A549 (cell line): ENCODE measurements at regions not wholly inside any gene's neighbourhood (a gene's known extent, or its start where the extent isn't known, plus 50 kb on each side); places are given as distances from the start of the nearest gene placed in this dataset.

Experiments used
- ATAC-seq, 2 experiments: fragments of 200-7000 bp in 1 of 2; fragments of >200 bp in 1 of 2; cut with Nextera tagmentation in 1 of 2; cut with Tn5 transposase in 1 of 2; 3 replicates each; pipeline versions ENCODE4 v1.8.0 to v1.9.1; 2018 to 2020; ENCODE audit warnings: mild to moderate bottlenecking in 1 of 2, moderate library complexity in 1 of 2
- CTCF ChIA-PET: fragments of 300-600 bp; sonication (Branson Sonifier 250); formaldehyde crosslinking; extraction: SDS; loops from one replicate; lab custom pipeline; 2021; ENCODE audit warnings: antibody characterized with exemption, inconsistent platforms; lab: Yijun Ruan, JAX
- POLR2A ChIA-PET: fragments of 350-600 bp; formaldehyde crosslinking; extraction: SDS; loops from one replicate; lab custom pipeline; 2021; ENCODE audit warnings: antibody characterized with exemption, inconsistent platforms; lab: Yijun Ruan, JAX
- DNase-seq, 2 experiments: peaks; one replicate each; pipeline versions ENCODE4 v3.0.0 to v3.0.0-alpha.2; 2011 to 2016; ENCODE audit warnings: low read depth in 1 of 2, low spot score in 1 of 2
- FAIRE-seq: peaks from 2 replicates; lab custom pipeline; 2011; peaks lifted over from hg19 to GRCh38; lab: Jason Lieb, UNC
- H3K27ac ChIP-seq, 2 experiments: fragments of >200 bp; sonication (Bioruptor Twin); formaldehyde crosslinking; 3 replicates each; pipeline ENCODE4 v1.5.1; 2016 to 2017
- H3K4me1 ChIP-seq: fragments of >200 bp; sonication (Bioruptor Twin); formaldehyde crosslinking; 3 replicates; pipeline ENCODE4 v1.6.1; 2016
- H3K4me2 ChIP-seq: fragments of >200 bp; sonication (Bioruptor Twin); formaldehyde crosslinking; 3 replicates; pipeline ENCODE4 v1.6.1; 2016
- H3K4me3 ChIP-seq: fragments of >200 bp; sonication (Bioruptor Twin); formaldehyde crosslinking; 3 replicates; pipeline ENCODE4 v1.5.1; 2016
- H3K9me3 ChIP-seq: fragments of >200 bp; sonication (Bioruptor Twin); formaldehyde crosslinking; 3 replicates; pipeline ENCODE4 v1.6.1; 2016
- CEBPB ChIP-seq, 2 experiments: fragments of >200 bp in 1 of 2; sonication (Bioruptor Twin) in 1 of 2; formaldehyde crosslinking in 1 of 2; IDR thresholded peaks; 2 replicates each; pipeline ENCODE4 v1.6.1; 2012 to 2016
- EHF ChIP-seq: fragments of 250-450 bp; sonication (Bioruptor Pico); IDR thresholded peaks from 2 replicates; pipeline ENCODE4 v1.5.0; 2020; ENCODE audit warnings: mild to moderate bottlenecking
- EP300 ChIP-seq, 2 experiments: fragments of >200 bp; sonication (Bioruptor Twin); formaldehyde crosslinking; IDR thresholded peaks; 2 replicates in 1 of 2; 3 replicates in 1 of 2; pipeline ENCODE4 v1.6.1; 2016 to 2017
- HOXA7 ChIP-seq: fragments of 250-450 bp; sonication (Bioruptor Pico); IDR thresholded peaks from 2 replicates; pipeline ENCODE4 v1.5.0; 2020; ENCODE audit warnings: mild to moderate bottlenecking, moderate library complexity
- HOXB5 ChIP-seq: fragments of 250-450 bp; sonication (Bioruptor Pico); IDR thresholded peaks from 2 replicates; pipeline ENCODE4 v1.5.0; 2020; ENCODE audit warnings: mild to moderate bottlenecking, moderate library complexity
- KDM1A ChIP-seq: fragments of 200-600 bp; sonication (generic); IDR thresholded peaks from 2 replicates; pipeline ENCODE4 v1.6.1; 2016; ENCODE audit warnings: low read depth, mild to moderate bottlenecking
- MAFK ChIP-seq: fragments of 450-650 bp; IDR thresholded peaks from 2 replicates; pipeline ENCODE4 v1.6.1; 2014; ENCODE audit not compliant: partially characterized antibody
- NR3C1 ChIP-seq: fragments of >200 bp; sonication (Bioruptor Twin); formaldehyde crosslinking; IDR thresholded peaks from 3 replicates; pipeline ENCODE4 v1.6.1; 2017
- PHF8 ChIP-seq: fragments of 200-600 bp; sonication (generic); IDR thresholded peaks from 2 replicates; pipeline ENCODE4 v1.6.1; 2016; ENCODE audit warnings: low read depth, mild to moderate bottlenecking, antibody characterized with exemption, moderate library complexity, borderline replicate concordance
- RCOR1 ChIP-seq: fragments of 150-350 bp; IDR thresholded peaks from 2 replicates; pipeline ENCODE4 v1.6.1; 2014; ENCODE audit warnings: antibody characterized with exemption, low read length, low read depth
- SMC3 ChIP-seq: fragments of >200 bp; sonication (Bioruptor Twin); formaldehyde crosslinking; IDR thresholded peaks from 3 replicates; pipeline ENCODE4 v1.6.1; 2018; ENCODE audit warnings: inconsistent platforms
- SREBF2 ChIP-seq: fragments of 450-650 bp; IDR thresholded peaks from 2 replicates; pipeline ENCODE4 v1.6.1; 2014; ENCODE audit warnings: mild to moderate bottlenecking, moderate library complexity
- TFCP2L1 ChIP-seq: fragments of 250-450 bp; sonication (Bioruptor Pico); IDR thresholded peaks from 2 replicates; pipeline ENCODE4 v1.5.0; 2021; ENCODE audit warnings: mild to moderate bottlenecking
- TP53 ChIP-seq: fragments of 250-450 bp; sonication (Bioruptor Pico); IDR thresholded peaks from 2 replicates; pipeline ENCODE4 v1.5.0; 2021; ENCODE audit warnings: mild to moderate bottlenecking, moderate library complexity
- ZNF302 ChIP-seq: fragments of 250-450 bp; sonication (Bioruptor Pico); IDR thresholded peaks from 2 replicates; pipeline ENCODE4 v1.9.0; 2021; ENCODE audit warnings: inconsistent platforms, mild to moderate bottlenecking, moderate library complexity
- WGBS: methylation state at CpG from one replicate; pipeline ENCODE4 v1.1.6; 2017; ENCODE audit errors: missing lambda C conversion rate; 5-methylcytosine and 5-hydroxymethylcytosine counted together
- TF ChIP-seq, protein P1 (sequence below): IDR thresholded peaks from 2 replicates; pipeline ENCODE4 v1.6.1; 2012; ENCODE audit warnings: low read depth, borderline replicate concordance
- TF ChIP-seq, protein P2 (sequence below): fragments of >200 bp; sonication (Bioruptor Twin); formaldehyde crosslinking; IDR thresholded peaks from 3 replicates; pipeline ENCODE4 v1.6.1; 2016
- TF ChIP-seq, protein P3 (sequence below): fragments of 450-650 bp; IDR thresholded peaks from 2 replicates; pipeline ENCODE4 v1.6.1; 2014; ENCODE audit warnings: antibody characterized with exemption
- TF ChIP-seq, protein P4 (sequence below): fragments of 250-450 bp; sonication (Bioruptor Pico); IDR thresholded peaks from 2 replicates; pipeline ENCODE4 v1.5.0; 2020; ENCODE audit warnings: low read depth, mild to moderate bottlenecking, moderate library complexity
- TF ChIP-seq, protein P5 (sequence below): fragments of 150-350 bp; IDR thresholded peaks from 2 replicates; pipeline ENCODE4 v1.6.1; 2014; ENCODE audit warnings: low read depth, mild to moderate bottlenecking, low read length
- TF ChIP-seq, protein P6 (sequence below): fragments of >200 bp; sonication (Bioruptor Twin); formaldehyde crosslinking; IDR thresholded peaks from 3 replicates; pipeline ENCODE4 v1.5.1; 2016

DNA sequence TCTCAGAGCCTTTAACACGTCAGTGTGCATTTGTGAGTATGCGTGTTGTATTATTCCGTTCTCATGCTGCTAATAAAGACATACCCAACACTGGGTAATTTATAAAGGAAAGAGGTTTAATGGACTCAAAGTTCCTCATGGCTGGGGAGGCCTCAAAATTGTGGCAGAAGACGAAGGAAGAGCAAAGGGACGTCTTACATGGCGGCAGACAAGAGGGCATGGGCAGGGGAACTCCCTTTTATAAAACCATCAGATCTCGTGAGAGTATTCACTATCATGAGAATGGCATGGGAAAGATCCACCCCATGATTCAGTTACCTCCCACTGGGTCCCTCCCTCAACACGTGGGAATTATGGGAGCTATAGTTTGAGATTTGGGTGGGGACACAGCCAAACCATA lies 285.0 kb downstream of the PBX3 start:
- ATAC-seq: no peak
- Histone ChIP-seq H3K27ac (no peak overlapping the region), H3K4me1 (no peaks in the 10 kb centered on the region), H3K4me2 (no peak overlapping the region), H3K9me3 (no peaks in the 10 kb centered on the region), H3K4me3 (no peak overlapping the region)
- POLR2A ChIA-PET: no interaction called here
- CTCF ChIA-PET: no interaction called here
- TF ChIP-seq, protein P1, sequence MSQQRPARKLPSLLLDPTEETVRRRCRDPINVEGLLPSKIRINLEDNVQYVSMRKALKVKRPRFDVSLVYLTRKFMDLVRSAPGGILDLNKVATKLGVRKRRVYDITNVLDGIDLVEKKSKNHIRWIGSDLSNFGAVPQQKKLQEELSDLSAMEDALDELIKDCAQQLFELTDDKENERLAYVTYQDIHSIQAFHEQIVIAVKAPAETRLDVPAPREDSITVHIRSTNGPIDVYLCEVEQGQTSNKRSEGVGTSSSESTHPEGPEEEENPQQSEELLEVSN: no peak
- TF ChIP-seq, protein P2, sequence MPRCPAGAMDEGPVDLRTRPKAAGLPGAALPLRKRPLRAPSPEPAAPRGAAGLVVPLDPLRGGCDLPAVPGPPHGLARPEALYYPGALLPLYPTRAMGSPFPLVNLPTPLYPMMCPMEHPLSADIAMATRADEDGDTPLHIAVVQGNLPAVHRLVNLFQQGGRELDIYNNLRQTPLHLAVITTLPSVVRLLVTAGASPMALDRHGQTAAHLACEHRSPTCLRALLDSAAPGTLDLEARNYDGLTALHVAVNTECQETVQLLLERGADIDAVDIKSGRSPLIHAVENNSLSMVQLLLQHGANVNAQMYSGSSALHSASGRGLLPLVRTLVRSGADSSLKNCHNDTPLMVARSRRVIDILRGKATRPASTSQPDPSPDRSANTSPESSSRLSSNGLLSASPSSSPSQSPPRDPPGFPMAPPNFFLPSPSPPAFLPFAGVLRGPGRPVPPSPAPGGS: no peak
- TF ChIP-seq NR3C1: no peak
- TF ChIP-seq RCOR1: no peak
- TF ChIP-seq, protein P3, sequence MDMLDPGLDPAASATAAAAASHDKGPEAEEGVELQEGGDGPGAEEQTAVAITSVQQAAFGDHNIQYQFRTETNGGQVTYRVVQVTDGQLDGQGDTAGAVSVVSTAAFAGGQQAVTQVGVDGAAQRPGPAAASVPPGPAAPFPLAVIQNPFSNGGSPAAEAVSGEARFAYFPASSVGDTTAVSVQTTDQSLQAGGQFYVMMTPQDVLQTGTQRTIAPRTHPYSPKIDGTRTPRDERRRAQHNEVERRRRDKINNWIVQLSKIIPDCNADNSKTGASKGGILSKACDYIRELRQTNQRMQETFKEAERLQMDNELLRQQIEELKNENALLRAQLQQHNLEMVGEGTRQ: no peak
- TF ChIP-seq TFCP2L1 (CRISPR knock-in tag): no peak
- no peak for TF ChIP-seq SMC3
- no peak for TF ChIP-seq CEBPB (IDR thresholded peaks at IDR 0.05)
- no peak for TF ChIP-seq EP300 (IDR thresholded peaks at IDR 0.05)
- TF ChIP-seq ZNF302 (CRISPR knock-in tag): no peak
- no peak for TF ChIP-seq SREBF2
- no peak for TF ChIP-seq EHF (CRISPR knock-in tag)
- TF ChIP-seq, protein P4, sequence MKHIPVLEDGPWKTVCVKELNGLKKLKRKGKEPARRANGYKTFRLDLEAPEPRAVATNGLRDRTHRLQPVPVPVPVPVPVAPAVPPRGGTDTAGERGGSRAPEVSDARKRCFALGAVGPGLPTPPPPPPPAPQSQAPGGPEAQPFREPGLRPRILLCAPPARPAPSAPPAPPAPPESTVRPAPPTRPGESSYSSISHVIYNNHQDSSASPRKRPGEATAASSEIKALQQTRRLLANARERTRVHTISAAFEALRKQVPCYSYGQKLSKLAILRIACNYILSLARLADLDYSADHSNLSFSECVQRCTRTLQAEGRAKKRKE: no peak
- TF ChIP-seq PHF8: no peak
- no peak for TF ChIP-seq KDM1A
- WGBS: 57% methylated on average over 8 of the region's 8 CpGs
- DNase-seq: no peak
- FAIRE-seq: no peak

DNA sequence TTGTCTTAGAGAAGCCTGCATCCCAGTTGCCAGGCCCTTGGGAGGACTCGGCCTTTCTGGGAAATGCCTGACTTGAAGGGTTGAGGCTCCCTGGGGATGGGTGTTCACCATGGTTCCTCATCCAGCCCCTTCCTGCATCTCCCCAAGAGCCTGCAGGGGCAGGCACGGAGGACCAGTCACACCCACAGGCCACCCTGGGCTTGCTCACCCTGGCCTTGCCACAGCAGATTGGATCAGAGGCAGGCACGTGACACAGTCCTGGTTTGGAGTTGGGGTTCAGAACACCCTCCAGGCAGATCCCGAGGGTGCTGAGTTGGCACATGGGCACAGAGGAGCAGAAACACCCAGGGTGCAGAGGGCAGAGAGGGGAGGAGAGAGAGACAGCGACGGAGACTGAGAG lies 286.1 kb downstream of the PBX3 start:
- FAIRE-seq (no peak), DNase-seq (no peak), ATAC-seq (no peak)
- TF ChIP-seq MAFK (no peak), TP53 (no peak), HOXB5 (no peak), HOXA7 (no peak)
- TF ChIP-seq, protein P5, sequence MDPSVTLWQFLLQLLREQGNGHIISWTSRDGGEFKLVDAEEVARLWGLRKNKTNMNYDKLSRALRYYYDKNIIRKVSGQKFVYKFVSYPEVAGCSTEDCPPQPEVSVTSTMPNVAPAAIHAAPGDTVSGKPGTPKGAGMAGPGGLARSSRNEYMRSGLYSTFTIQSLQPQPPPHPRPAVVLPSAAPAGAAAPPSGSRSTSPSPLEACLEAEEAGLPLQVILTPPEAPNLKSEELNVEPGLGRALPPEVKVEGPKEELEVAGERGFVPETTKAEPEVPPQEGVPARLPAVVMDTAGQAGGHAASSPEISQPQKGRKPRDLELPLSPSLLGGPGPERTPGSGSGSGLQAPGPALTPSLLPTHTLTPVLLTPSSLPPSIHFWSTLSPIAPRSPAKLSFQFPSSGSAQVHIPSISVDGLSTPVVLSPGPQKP: no peak
- TF ChIP-seq, protein P6, sequence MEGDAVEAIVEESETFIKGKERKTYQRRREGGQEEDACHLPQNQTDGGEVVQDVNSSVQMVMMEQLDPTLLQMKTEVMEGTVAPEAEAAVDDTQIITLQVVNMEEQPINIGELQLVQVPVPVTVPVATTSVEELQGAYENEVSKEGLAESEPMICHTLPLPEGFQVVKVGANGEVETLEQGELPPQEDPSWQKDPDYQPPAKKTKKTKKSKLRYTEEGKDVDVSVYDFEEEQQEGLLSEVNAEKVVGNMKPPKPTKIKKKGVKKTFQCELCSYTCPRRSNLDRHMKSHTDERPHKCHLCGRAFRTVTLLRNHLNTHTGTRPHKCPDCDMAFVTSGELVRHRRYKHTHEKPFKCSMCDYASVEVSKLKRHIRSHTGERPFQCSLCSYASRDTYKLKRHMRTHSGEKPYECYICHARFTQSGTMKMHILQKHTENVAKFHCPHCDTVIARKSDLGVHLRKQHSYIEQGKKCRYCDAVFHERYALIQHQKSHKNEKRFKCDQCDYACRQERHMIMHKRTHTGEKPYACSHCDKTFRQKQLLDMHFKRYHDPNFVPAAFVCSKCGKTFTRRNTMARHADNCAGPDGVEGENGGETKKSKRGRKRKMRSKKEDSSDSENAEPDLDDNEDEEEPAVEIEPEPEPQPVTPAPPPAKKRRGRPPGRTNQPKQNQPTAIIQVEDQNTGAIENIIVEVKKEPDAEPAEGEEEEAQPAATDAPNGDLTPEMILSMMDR: no peak
- Histone ChIP-seq H3K4me3 (no peak overlapping the region), H3K4me2 (no peak overlapping the region), H3K27ac (no peak overlapping the region), H3K9me3 (no peaks in the 10 kb centered on the region), H3K4me1 (no peaks in the 10 kb centered on the region)
- WGBS: 56% methylated on average over 4 of the region's 6 CpGs
- CTCF ChIA-PET: no interaction called here
- POLR2A ChIA-PET: no interaction called here
